COLO668 (cell line): ENCODE measurements at regions not wholly inside any gene's neighbourhood (a gene's known extent, or its start where the extent isn't known, plus 50 kb on each side); places are given as distances from the start of the nearest gene placed in this dataset.
"Not testable (repeated sequence)": the region's sequence is repeated elsewhere in the genome, so short reads cannot be mapped to it uniquely, and the experiment has no call there.

Experiments used
- DNase-seq: peaks from one replicate; lab custom pipeline; 2025; ENCODE audit not compliant: unreplicated experiment; lab: John Stamatoyannopoulos, UW

GRCh38 chr9:29270400-29270799 lies 1697.1 kb upstream of the C9orf72 start:
- DNase-seq: not testable (repeated sequence)

- no peak for DNase-seq
Observed at GRCh38 chr9:29282121-29282520, 1708.8 kb upstream of the C9orf72 start.

GRCh38 chr9:29285818-29286217 lies 1712.5 kb upstream of the C9orf72 start:
- DNase-seq: no peak

- no peak for DNase-seq
Observed at GRCh38 chr9:29289365-29289764, 1716.1 kb upstream of the C9orf72 start.

- DNase-seq: no peak
Observed at GRCh38 chr9:29290516-29290915, 1717.2 kb upstream of the C9orf72 start.

- no peak for DNase-seq
Observed at GRCh38 chr9:29297592-29297991, 1724.3 kb upstream of the C9orf72 start.

GRCh38 chr9:29311221-29311620 lies 1737.9 kb upstream of the C9orf72 start:
- DNase-seq: no peak

GRCh38 chr9:29312327-29312726 lies 1739.0 kb upstream of the C9orf72 start:
- no peak for DNase-seq

- no peak for DNase-seq
Observed at GRCh38 chr9:29319736-29320513, 1746.6 kb upstream of the C9orf72 start.

GRCh38 chr9:29322240-29322639 lies 1749.0 kb upstream of the C9orf72 start:
- no peak for DNase-seq

- DNase-seq: no peak
Observed at GRCh38 chr9:29325894-29326293, 1752.6 kb upstream of the C9orf72 start.

GRCh38 chr9:29332789-29333188 lies 1759.5 kb upstream of the C9orf72 start:
- no peak for DNase-seq

GRCh38 chr9:29336281-29336680 lies 1763.0 kb upstream of the C9orf72 start:
- DNase-seq: no peak

- DNase-seq: no peak
Observed at GRCh38 chr9:29339387-29339786, 1766.1 kb upstream of the C9orf72 start.

- DNase-seq: no peak
Observed at GRCh38 chr9:29348999-29349398, 1775.7 kb upstream of the C9orf72 start.

- DNase-seq: no peak
Observed at GRCh38 chr9:29389421-29389820, 1816.1 kb upstream of the C9orf72 start.

GRCh38 chr9:29390859-29391258 lies 1817.6 kb upstream of the C9orf72 start:
- DNase-seq: no peak

GRCh38 chr9:29393064-29393463 lies 1819.8 kb upstream of the C9orf72 start:
- no peak for DNase-seq

GRCh38 chr9:29394855-29395254 lies 1821.6 kb upstream of the C9orf72 start:
- no peak for DNase-seq

- no peak for DNase-seq
Observed at GRCh38 chr9:29397148-29397547, 1823.9 kb upstream of the C9orf72 start.

- no peak for DNase-seq
Observed at GRCh38 chr9:29416204-29416603, 1842.9 kb upstream of the C9orf72 start.

- no peak for DNase-seq
Observed at GRCh38 chr9:29422438-29422837, 1849.2 kb upstream of the C9orf72 start.

GRCh38 chr9:29432191-29432590 lies 1858.9 kb upstream of the C9orf72 start:
- no peak for DNase-seq
